ENCODE measurements at regions not wholly inside any gene's neighbourhood (a gene's known extent, or its start where the extent isn't known, plus 50 kb on each side); places are given as distances from the start of the nearest gene placed in this dataset.
"Not testable (repeated sequence)": the region's sequence is repeated elsewhere in the genome, so short reads cannot be mapped to it uniquely, and the experiment has no call there.

DNA sequence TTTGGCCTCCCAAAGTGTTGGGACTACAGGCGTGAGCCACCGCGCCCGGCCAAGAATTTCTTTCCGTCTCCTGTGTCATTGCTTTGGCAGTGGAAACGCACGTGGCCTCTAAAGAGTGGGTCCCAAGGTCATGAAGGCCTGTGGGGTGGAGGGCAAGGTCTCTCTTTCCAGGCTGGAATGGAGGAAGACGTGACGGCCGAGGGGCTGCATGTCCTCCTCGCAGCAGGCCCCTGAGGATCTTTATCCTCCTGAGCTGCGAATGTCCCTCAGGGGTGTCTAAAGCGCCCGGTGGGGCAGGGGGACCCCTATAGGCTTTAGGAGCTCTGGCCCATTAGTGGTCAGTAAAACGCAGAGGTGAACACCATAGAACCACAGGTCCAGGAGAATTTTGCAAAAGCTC lies 118.5 kb downstream of the CCDC74A start:
- H3K4me1 Mint-ChIP-seq (ENCODE audit: low read depth); H3K9me3 Mint-ChIP-seq; intact Hi-C loops (cut with micrococcal nuclease); DNase-seq; H3K36me3 Mint-ChIP-seq; POLR2A ChIA-PET; H3K4me3 Mint-ChIP-seq; CTCF ChIA-PET; H3K27ac Mint-ChIP-seq: not testable (repeated sequence)
- peaks cover 28% of the 10 kb centered on the region for H3K27me3 Mint-ChIP-seq

DNA sequence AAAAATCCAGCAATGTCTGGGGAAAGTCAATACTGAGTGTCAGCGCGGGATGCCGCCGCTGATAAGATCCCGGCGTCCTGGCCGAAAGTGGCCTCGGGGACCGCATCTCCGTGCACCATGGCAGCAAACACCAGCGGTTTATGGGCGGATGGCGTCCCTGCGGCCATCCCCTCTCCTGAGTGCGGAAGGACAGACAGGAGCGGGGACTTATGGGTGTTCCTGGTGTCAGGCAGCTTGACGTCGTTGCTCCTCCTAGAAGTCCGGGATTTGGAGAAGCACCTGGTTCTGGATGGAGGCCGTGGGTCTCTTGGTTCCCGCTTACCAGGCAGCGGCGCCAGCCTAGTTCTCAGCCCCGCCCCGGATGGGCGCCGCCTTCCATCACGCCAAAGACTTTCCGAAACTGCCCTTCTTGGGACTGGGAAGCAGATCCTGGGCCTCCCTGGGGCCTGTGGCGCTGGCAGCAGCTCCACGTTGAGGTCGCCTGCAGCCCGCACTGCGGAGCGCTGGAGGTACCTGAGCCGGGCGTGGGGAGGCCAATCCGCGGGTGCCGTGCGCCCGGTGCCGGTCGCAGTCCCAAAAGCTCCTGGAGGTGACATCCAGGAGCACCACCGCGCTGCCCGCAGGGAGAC lies 119.1 kb downstream of the CCDC74A start:
- CTCF ChIA-PET, result no interaction called here

DNA sequence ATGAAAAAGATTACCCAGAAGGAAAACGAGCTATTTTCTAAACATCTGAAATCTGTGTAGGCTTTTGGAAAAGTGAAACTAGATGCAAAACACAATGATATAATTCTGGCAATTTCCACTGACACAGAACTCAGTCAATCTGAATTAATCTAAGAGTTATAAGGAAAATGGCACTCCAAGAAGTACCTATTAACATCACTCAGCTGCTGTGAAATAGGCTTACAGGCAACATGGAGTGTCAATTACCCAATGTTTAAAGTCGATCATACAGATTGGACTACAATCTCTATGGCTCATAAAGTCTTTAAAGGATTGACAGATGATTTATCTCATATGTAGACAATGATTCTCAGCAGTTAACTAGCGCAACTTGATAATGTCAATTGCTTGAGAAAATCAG lies 120.9 kb downstream of the CCDC74A start:
- peaks cover 27% of the 10 kb centered on the region for H3K27me3 Mint-ChIP-seq
- DNase-seq; CTCF ChIA-PET; POLR2A ChIA-PET; H3K27ac Mint-ChIP-seq; H3K4me3 Mint-ChIP-seq; intact Hi-C loops (cut with micrococcal nuclease); H3K4me1 Mint-ChIP-seq (ENCODE audit: low read depth); H3K9me3 Mint-ChIP-seq; H3K36me3 Mint-ChIP-seq: not testable (repeated sequence)

More for the DNA sequence above, 119.1 kb downstream of the CCDC74A start:
- Mint-ChIP-seq H3K9me3 (no peaks in the 10 kb centered on the region), H3K4me3 (no peak overlapping the region), H3K27ac (no peak overlapping the region), H3K27me3 (peaks cover 28% of the 10 kb centered on the region), H3K4me1 (ENCODE audit: low read depth) (no peaks in the 10 kb centered on the region), H3K36me3 (no peaks in the 10 kb centered on the region)
- no peak for DNase-seq
- POLR2A ChIA-PET, result no interaction called here
- intact Hi-C loops (cut with micrococcal nuclease), result no loop called here

DNA sequence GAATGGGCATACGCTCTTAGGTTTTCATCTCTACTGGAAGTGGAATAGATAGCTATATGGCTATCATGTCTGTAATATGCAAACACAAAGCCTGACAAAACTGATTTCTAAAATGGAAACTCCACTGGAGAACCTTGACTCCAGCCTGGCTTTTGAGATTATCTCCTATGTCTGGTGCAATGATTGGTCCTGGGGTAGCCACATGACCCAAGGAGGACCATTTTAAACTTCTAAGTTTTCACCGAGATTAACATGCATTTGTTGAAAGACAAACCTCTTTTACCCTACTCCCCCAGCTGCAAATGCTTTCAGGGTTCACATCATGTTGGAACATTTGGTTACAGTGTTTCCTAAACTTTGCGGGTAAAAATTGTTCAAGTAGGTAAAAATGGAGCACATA lies 124.6 kb downstream of the CCDC74A start:
- H3K9me3 Mint-ChIP-seq; DNase-seq; H3K4me3 Mint-ChIP-seq; CTCF ChIA-PET; H3K36me3 Mint-ChIP-seq; H3K27ac Mint-ChIP-seq; POLR2A ChIA-PET; intact Hi-C loops (cut with micrococcal nuclease); H3K4me1 Mint-ChIP-seq (ENCODE audit: low read depth): not testable (repeated sequence)
- peaks cover 16% of the 10 kb centered on the region for H3K27me3 Mint-ChIP-seq

DNA sequence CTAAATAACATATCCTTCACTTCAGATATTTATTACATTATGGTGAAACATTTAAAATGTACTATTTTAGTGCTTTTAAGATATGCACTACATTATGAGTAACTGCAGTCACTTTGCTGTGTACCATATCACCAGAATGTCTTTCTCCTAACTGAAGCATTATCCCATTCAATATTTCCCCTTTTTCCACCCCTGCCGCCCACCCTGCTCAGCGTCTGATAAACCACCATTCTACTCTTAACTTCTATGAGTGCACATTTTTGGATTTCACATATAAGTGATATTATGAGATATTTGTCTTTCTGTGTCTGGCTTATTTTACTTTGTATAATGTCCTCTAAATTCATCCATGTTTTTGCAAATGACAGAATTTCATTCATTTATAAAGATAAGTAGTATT lies 126.4 kb downstream of the CCDC74A start:
- intact Hi-C loops (cut with micrococcal nuclease); H3K27ac Mint-ChIP-seq; H3K4me1 Mint-ChIP-seq (ENCODE audit: low read depth); CTCF ChIA-PET; POLR2A ChIA-PET; H3K9me3 Mint-ChIP-seq; H3K36me3 Mint-ChIP-seq; DNase-seq; H3K4me3 Mint-ChIP-seq: not testable (repeated sequence)
- peaks cover 11% of the 10 kb centered on the region for H3K27me3 Mint-ChIP-seq

DNA sequence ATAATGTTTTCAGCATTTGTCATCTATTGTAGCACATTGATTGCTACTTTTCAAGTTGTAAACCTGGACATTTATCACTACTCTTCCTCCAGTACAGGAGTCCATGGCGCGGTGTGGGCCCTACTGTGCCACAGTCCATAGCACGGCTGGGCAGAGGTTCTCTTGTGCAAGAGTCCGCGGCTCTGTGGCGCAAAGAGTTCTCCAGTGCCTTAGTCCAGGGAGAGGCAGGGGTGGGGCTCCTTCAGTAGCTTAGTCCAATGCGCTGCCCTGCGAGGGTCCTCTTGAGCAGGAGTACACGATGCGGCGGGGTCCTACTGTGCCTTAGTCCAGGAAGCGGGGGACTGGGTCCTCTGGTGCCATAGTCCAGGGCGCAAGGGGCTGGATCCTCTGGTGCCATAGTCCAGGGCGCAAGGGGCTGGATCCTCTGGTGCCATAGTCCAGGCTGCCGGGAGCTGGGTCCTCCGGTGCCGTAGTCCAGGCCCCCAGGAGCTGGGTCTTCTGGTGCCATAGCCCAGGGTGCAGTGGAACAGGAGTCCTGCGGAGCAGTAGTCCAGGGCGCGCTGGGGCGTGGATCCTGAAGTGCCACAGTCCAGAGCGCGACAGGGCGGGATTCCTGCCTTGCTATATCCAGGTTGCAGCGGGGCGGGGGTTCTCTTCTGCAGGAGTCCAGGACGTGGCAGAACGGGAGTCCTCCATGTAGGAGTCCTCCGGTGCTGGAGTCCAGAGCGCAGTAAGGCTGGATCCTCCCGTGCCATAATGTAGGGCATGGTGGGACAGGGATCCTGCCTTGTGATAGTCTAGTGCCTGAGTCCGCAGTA lies 129.3 kb downstream of the CCDC74A start:
- H3K4me3 Mint-ChIP-seq, result no peak overlapping the region
- POLR2A ChIA-PET, result no interaction called here
- intact Hi-C loops (cut with micrococcal nuclease), result no loop called here
- CTCF ChIA-PET, result no interaction called here
- no peak overlapping the region for H3K27ac Mint-ChIP-seq
- H3K27me3 Mint-ChIP-seq, result peaks cover 14% of the 10 kb centered on the region
- no peak for DNase-seq
- no peaks in the 10 kb centered on the region for H3K4me1 Mint-ChIP-seq (ENCODE audit: low read depth)
- no peaks in the 10 kb centered on the region for H3K36me3 Mint-ChIP-seq
- H3K9me3 Mint-ChIP-seq, result no peaks in the 10 kb centered on the region

DNA sequence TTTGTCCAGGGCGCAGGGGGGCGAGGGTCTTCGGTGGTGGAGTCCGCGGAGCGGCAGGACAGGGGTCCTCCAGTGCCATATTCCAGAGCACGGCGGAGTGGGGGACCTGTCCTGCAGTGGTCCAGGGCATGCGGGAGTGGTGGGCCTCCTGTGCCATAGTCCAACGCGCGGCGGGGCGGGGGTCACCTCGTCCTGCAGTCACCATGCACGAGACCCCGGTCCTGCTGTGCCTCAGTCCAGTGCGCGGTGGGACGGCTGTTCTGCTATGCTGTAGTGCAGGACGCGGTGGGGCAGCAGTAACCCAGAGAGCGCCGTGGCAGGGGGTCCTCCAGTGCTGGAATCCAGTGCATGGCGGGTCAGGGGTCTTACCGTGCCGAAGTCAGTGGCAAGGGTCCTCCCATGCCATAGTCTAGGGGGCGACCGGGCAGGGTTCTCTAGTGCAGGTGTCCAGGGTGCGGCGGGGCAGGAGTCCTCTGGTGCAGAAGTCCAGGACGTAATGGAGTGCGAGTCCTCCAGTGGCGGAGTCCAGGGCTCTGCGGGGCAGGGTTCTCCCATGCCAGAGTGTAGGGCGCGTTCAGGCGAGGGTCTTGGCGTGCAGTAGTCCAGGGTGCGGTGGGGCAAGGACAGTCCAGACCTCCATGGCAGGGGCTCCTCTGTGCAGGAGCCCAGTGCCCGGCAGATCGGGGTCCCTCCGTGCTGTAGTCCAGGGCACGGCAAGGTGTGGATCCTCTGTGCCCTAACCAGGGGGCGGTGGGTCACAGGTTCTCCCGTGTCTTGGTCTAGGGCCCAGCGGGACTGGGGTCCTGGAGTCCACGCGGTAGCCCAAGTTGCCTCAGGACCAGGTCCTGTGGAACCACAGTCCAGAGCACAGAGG lies 130.4 kb downstream of the CCDC74A start:
- no peaks in the 10 kb centered on the region for H3K4me1 Mint-ChIP-seq (ENCODE audit: low read depth)
- no peak overlapping the region for H3K27ac Mint-ChIP-seq
- intact Hi-C loops (cut with micrococcal nuclease), result no loop called here
- POLR2A ChIA-PET, result no interaction called here
- CTCF ChIA-PET, result no interaction called here
- no peaks in the 10 kb centered on the region for H3K9me3 Mint-ChIP-seq
- DNase-seq, result no peak
- H3K36me3 Mint-ChIP-seq, result no peaks in the 10 kb centered on the region
- peaks cover 14% of the 10 kb centered on the region for H3K27me3 Mint-ChIP-seq
- no peak overlapping the region for H3K4me3 Mint-ChIP-seq

DNA sequence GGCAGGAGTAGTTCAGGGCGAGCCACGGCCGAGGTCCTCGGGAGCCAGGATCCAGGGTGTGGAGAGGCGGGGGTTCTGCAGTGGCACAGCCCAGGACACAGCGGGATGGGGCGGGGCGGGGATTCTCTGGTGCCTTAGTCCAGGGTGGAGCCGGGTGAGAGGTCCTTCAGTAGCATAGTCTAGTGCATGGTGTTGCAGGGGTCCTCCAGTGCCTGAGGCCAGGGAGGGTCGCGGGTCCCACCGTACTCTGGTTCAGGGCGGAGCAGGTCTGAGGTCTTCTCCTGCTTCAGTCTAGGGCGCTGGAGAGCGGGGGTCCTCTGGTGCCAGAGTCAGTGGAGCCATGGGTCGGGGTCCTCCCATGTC lies 131.1 kb downstream of the CCDC74A start:
- ChIA-PET POLR2A (no interaction called here), CTCF (no interaction called here)
- H3K9me3 Mint-ChIP-seq, result no peaks in the 10 kb centered on the region
- H3K4me3 Mint-ChIP-seq, result no peak overlapping the region
- H3K27me3 Mint-ChIP-seq, result peaks cover 16% of the 10 kb centered on the region
- no peaks in the 10 kb centered on the region for H3K4me1 Mint-ChIP-seq (ENCODE audit: low read depth)
- no peak overlapping the region for H3K27ac Mint-ChIP-seq
- no peaks in the 10 kb centered on the region for H3K36me3 Mint-ChIP-seq
- no peak for DNase-seq
- intact Hi-C loops (cut with micrococcal nuclease), result no loop called here

DNA sequence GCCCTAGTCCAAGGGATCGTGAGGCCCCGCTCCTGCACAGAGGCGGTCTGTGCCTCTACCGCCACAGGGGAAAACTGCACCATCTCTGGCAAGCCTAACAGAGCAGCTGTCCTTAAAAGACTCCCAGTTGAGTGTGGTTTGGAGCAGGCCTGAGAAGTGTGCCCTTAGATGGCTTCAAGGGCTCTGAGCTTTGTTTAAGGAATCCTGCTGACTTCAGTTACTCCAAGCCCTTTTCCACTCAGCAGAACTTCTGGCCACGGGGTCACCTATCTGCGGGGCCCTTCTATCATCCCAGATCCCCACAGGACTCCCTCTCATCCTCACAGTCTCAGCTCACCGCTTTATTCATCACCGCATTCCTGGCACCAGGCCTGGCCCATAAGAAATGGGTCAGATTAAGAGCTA lies 131.5 kb downstream of the CCDC74A start:
- DNase-seq, result no peak
- ChIA-PET CTCF (no interaction called here), POLR2A (no interaction called here)
- no peak overlapping the region for H3K4me3 Mint-ChIP-seq
- H3K27ac Mint-ChIP-seq, result no peak overlapping the region
- H3K27me3 Mint-ChIP-seq, result peaks cover 17% of the 10 kb centered on the region
- no peaks in the 10 kb centered on the region for H3K4me1 Mint-ChIP-seq (ENCODE audit: low read depth)
- H3K36me3 Mint-ChIP-seq, result no peaks in the 10 kb centered on the region
- no peaks in the 10 kb centered on the region for H3K9me3 Mint-ChIP-seq
- intact Hi-C loops (cut with micrococcal nuclease), result no loop called here

DNA sequence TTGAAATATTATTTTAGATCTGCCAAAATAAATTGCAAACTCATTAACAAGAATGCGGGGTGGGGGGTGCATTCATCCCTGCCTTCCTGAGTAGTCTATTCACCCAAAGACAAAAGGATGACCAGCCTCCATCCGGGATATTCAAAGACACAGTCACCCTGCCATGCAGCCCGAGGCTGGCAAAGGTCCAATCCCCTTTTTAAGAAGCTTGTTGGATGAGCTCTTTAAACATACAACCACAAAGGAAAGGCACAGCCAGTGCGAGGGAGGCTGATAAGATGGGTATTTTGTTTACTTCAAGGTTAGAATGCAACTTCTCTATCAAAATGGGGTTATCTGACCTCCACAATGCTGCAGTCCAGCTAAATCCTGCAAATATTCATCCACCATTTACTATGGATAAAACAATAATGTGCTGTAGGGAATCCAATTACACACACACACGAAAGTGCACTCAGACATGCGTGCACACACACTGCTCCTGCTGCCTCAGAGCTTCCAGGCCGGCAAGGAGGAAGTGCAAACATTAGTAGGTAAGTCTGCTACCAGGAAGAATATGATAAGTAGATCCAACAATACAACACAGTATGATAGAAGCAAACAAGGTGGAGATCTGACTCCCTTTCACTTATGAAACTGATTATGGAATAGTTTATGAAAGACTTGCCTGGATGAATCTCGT lies 133.6 kb downstream of the CCDC74A start:
- POLR2A ChIA-PET; intact Hi-C loops (cut with micrococcal nuclease); H3K4me3 Mint-ChIP-seq; CTCF ChIA-PET; H3K4me1 Mint-ChIP-seq (ENCODE audit: low read depth); H3K9me3 Mint-ChIP-seq; H3K36me3 Mint-ChIP-seq; H3K27ac Mint-ChIP-seq; DNase-seq: not testable (repeated sequence)
- peaks cover 16% of the 10 kb centered on the region for H3K27me3 Mint-ChIP-seq

DNA sequence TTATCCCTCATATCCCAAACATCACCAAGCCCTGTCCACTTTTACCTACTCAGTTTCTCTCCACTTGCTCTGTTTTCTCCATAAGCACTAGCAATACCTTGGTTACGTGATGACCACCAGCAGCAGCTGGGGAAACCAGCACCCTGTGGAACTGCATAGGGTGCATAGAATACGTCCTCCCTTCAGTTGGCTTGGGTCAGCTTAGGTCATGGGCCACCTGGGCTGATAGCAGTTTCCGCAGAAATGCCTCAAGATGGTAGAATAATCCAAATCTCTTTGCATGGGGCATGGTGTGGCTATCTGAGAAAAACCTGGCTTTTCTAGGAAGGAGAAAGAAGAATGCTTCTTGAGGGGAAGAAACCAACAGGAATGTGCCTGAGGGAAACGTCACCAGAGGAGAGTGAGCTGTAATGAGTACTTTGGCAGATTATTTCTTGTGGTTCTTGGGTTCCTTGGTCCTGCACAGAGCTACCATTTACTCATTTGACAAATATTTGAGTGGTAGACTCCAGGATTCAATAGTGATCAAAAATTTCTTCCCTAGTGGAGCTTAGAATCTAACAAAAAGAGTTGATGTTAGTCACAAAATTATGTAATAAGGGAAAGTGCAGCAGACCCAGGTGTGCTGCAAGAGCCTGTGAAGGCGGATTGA lies 134.3 kb downstream of the CCDC74A start:
- H3K27me3 Mint-ChIP-seq, result peaks cover 16% of the 10 kb centered on the region
- H3K4me1 Mint-ChIP-seq (ENCODE audit: low read depth); H3K36me3 Mint-ChIP-seq; CTCF ChIA-PET; POLR2A ChIA-PET; H3K9me3 Mint-ChIP-seq; intact Hi-C loops (cut with micrococcal nuclease); DNase-seq; H3K27ac Mint-ChIP-seq; H3K4me3 Mint-ChIP-seq: not testable (repeated sequence)

DNA sequence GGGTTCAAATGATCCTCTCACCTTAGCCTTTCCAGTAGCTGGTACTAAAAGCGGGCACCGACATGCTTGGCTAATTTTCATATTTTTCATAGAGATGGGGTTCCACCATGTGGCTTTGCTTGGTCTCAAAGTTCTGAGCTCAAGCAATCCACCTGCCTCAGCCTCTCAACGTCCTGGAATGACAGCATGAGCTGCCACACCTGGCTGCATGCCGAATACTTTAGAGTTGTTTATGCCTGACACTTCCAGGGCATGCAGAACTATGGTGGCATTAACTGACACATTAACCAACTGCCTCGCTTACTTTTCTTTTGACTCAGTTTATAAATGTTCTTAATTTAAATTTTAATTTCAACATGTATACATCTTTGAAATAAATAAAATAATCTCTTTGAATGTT lies 135.8 kb downstream of the CCDC74A start:
- peaks cover 14% of the 10 kb centered on the region for H3K27me3 Mint-ChIP-seq
- H3K9me3 Mint-ChIP-seq; CTCF ChIA-PET; POLR2A ChIA-PET; DNase-seq; intact Hi-C loops (cut with micrococcal nuclease); H3K27ac Mint-ChIP-seq; H3K4me3 Mint-ChIP-seq; H3K36me3 Mint-ChIP-seq; H3K4me1 Mint-ChIP-seq (ENCODE audit: low read depth): not testable (repeated sequence)

Measured in activated CD4-positive, alpha-beta memory T cell treated with anti-CD3 and anti-CD28 coated beads for 36 hours (primary cell).